ENCODE measurements at regions not wholly inside any gene's neighbourhood (a gene's known extent, or its start where the extent isn't known, plus 50 kb on each side); places are given as distances from the start of the nearest gene placed in this dataset.

GRCh38 chr15:25065286-25065685, 110.5 kb downstream of the SNRPN start:
- H3K4me3 ChIP-seq, result no peak overlapping the region
- TF ChIP-seq, protein P1, sequence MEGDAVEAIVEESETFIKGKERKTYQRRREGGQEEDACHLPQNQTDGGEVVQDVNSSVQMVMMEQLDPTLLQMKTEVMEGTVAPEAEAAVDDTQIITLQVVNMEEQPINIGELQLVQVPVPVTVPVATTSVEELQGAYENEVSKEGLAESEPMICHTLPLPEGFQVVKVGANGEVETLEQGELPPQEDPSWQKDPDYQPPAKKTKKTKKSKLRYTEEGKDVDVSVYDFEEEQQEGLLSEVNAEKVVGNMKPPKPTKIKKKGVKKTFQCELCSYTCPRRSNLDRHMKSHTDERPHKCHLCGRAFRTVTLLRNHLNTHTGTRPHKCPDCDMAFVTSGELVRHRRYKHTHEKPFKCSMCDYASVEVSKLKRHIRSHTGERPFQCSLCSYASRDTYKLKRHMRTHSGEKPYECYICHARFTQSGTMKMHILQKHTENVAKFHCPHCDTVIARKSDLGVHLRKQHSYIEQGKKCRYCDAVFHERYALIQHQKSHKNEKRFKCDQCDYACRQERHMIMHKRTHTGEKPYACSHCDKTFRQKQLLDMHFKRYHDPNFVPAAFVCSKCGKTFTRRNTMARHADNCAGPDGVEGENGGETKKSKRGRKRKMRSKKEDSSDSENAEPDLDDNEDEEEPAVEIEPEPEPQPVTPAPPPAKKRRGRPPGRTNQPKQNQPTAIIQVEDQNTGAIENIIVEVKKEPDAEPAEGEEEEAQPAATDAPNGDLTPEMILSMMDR (IDR thresholded peaks at IDR 0.05), result no peak
- no peaks in the 10 kb centered on the region for H3K4me1 ChIP-seq (ENCODE audit: low read depth)
- no peaks in the 10 kb centered on the region for H3K36me3 ChIP-seq (ENCODE audit: low read depth)
- intact Hi-C loops (cut with DNase I, micrococcal nuclease), result no loop called here
- DNase-seq (no peak), ATAC-seq (no peak)
- H3K9me3 ChIP-seq, result peaks cover 100% of the 10 kb centered on the region

- no peak for ATAC-seq
Measured at GRCh38 chr15:25065876-25066275, 111.1 kb downstream of the SNRPN start.

GRCh38 chr15:25066708-25067107, 111.9 kb downstream of the SNRPN start:
- ATAC-seq (no peak), DNase-seq (no peak)
- Histone ChIP-seq H3K4me1 (ENCODE audit: low read depth) (no peaks in the 10 kb centered on the region), H3K9me3 (peaks cover 100% of the 10 kb centered on the region), H3K4me3 (no peak overlapping the region), H3K36me3 (ENCODE audit: low read depth) (peaks cover 5% of the 10 kb centered on the region)
- TF ChIP-seq, protein P1 (IDR thresholded peaks at IDR 0.05), result no peak
- intact Hi-C loops (cut with DNase I, micrococcal nuclease), result no loop called here

More at GRCh38 chr15:25065876-25066275, 111.1 kb downstream of the SNRPN start:
- H3K4me3 ChIP-seq, result no peak overlapping the region
- peaks cover 5% of the 10 kb centered on the region for H3K36me3 ChIP-seq (ENCODE audit: low read depth)
- intact Hi-C loops (cut with DNase I, micrococcal nuclease), result no loop called here
- H3K4me1 ChIP-seq (ENCODE audit: low read depth), result no peaks in the 10 kb centered on the region
- DNase-seq, result no peak
- peaks cover 100% of the 10 kb centered on the region for H3K9me3 ChIP-seq
- TF ChIP-seq, protein P1 (IDR thresholded peaks at IDR 0.05), result no peak

DNA sequence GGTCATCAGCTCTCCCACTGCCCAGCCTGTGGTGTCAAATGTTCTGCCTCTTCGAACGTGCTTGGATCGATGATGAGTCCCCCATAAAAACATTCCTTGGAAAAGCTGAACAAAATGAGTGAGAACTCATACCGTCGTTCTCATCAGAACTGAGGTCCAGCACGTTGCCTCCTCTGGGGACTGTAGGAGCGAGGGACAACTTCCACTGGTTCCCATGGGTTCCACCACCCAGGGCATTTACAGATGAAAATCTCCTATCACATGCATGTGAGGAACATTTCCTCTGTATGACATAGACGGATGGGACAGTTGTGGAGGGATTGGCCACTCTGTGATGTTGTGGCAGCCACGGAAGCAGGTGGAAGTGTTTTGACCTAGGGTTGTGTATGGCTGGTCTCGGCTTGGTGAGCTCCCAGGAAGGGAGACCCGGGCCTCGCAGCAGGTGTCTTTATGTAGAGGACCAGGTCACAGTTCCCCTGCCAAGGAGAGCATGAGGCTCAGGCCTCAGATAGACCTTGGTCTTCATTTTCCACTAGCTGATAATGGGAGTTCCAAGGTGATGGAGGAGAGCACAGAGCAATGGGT, 113.0 kb downstream of the SNRPN start:
- TF ChIP-seq, protein P1 (IDR thresholded peaks at IDR 0.05), result no peak
- Histone ChIP-seq H3K9me3 (peaks cover 100% of the 10 kb centered on the region), H3K4me3 (no peak overlapping the region), H3K36me3 (ENCODE audit: low read depth) (peaks cover 5% of the 10 kb centered on the region), H3K4me1 (ENCODE audit: low read depth) (no peaks in the 10 kb centered on the region)
- no peak for DNase-seq
- ATAC-seq, result no peak
- intact Hi-C loops (cut with DNase I, micrococcal nuclease), result no loop called here

DNA sequence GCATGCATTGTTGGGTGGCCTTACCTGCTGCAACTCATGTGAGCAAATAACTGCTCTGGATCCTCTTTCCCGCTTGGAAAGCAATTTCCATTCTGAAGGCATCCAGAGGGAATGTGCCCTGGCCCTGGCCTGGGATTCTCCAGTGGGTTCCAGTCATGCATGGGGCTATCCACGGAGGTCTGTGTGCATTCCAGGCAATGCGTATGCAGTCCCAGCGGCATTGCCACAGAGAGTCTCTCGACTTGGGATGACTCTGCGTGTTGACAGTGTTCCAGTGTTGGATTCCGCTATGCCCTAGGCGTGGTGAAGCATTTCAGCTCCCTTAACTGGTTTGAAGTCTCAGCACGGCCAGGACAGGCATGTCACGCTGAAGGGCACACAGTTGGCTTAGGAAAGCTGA, 113.9 kb downstream of the SNRPN start:
- peaks cover 5% of the 10 kb centered on the region for H3K36me3 ChIP-seq (ENCODE audit: low read depth)
- H3K4me1 ChIP-seq (ENCODE audit: low read depth), result no peaks in the 10 kb centered on the region
- H3K4me3 ChIP-seq, result no peak overlapping the region
- ATAC-seq (no peak), DNase-seq (no peak)
- TF ChIP-seq, protein P1 (IDR thresholded peaks at IDR 0.05), result no peak
- intact Hi-C loops (cut with DNase I, micrococcal nuclease), result no loop called here
- H3K9me3 ChIP-seq, result peaks cover 100% of the 10 kb centered on the region
